ENCODE measurements at regions not wholly inside any gene's neighbourhood (a gene's known extent, or its start where the extent isn't known, plus 50 kb on each side); places are given as distances from the start of the nearest gene placed in this dataset.

DNA sequence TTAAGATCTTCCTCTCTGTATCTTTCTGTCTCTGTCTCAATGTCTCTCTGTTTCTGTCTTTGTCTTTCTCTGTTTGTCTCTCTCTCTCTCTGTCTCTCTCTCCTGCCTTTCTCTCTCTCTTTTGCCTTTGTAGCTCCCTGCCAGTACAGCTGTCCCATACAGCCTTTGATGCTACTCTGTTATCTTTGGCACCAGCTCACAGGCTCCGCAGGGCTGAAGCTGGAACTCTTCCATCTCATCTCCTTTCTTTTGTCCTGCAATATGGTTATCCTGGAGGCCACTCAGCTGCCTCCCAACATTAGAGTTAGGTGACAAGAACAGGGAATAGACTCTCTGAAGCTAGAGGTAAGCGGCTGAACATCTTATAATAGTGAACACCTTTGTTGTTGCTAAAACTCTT, 354.3 kb upstream of the NEGR1 start:
- no peak for DNase-seq (ENCODE audit: low read depth, low spot score)
- no peaks in the 10 kb centered on the region for H3K36me3 ChIP-seq (ENCODE audit: insufficient read depth, insufficient read length, low read length)
- TF ChIP-seq ZNF274 (IDR thresholded peaks at IDR 0.05; ENCODE audit: low read depth, low read length), result no peak
- TF ChIP-seq SUZ12 (IDR thresholded peaks at IDR 0.05; ENCODE audit: extremely low read depth, insufficient read depth, insufficient read length), result no peak
- TF ChIP-seq YY1 (IDR thresholded peaks at IDR 0.05; ENCODE audit: insufficient read depth, insufficient read length), result no peak
- H3K4me1 ChIP-seq (ENCODE audit: insufficient read depth, insufficient read length), result no peaks in the 10 kb centered on the region
- H3K9me3 ChIP-seq (ENCODE audit: insufficient read depth, low read length), result no peaks in the 10 kb centered on the region
- no peaks in the 10 kb centered on the region for H3K27me3 ChIP-seq (ENCODE audit: insufficient read depth, insufficient read length)
- no peak overlapping the region for H3K9ac ChIP-seq (ENCODE audit: insufficient read length, low read depth)
- H3K4me3 ChIP-seq (ENCODE audit: insufficient read length, low read depth), result no peak overlapping the region

DNA sequence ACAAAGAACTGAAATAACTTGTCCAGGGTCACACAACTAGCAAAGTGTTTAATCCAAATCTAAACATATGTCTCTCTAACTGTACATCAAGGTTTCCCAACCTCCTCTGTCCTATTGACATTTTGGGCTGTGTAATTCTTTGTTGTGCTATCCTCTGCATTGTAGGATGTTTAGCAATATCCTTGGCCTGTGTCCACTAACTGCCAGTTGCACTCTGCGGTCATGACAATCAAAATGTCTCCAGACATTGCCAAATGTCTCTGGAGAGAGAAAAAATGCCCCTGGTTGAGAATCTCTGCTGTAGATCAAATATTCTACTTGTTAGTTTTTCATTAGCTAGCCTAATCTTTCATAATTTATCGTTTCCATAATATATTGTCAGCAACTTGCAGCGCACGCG, 353.4 kb upstream of the NEGR1 start:
- TF ChIP-seq ZNF274 (IDR thresholded peaks at IDR 0.05; ENCODE audit: low read depth, low read length), result no peak
- no peak for TF ChIP-seq YY1 (IDR thresholded peaks at IDR 0.05; ENCODE audit: insufficient read depth, insufficient read length)
- no peak for TF ChIP-seq SUZ12 (IDR thresholded peaks at IDR 0.05; ENCODE audit: extremely low read depth, insufficient read depth, insufficient read length)
- DNase-seq (ENCODE audit: low read depth, low spot score), result no peak
- Histone ChIP-seq H3K4me1 (ENCODE audit: insufficient read depth, insufficient read length) (no peaks in the 10 kb centered on the region), H3K9me3 (ENCODE audit: insufficient read depth, low read length) (no peaks in the 10 kb centered on the region), H3K36me3 (ENCODE audit: insufficient read depth, insufficient read length, low read length) (no peaks in the 10 kb centered on the region), H3K4me3 (ENCODE audit: insufficient read length, low read depth) (no peak overlapping the region), H3K9ac (ENCODE audit: insufficient read length, low read depth) (no peak overlapping the region), H3K27me3 (ENCODE audit: insufficient read depth, insufficient read length) (no peaks in the 10 kb centered on the region)

DNA sequence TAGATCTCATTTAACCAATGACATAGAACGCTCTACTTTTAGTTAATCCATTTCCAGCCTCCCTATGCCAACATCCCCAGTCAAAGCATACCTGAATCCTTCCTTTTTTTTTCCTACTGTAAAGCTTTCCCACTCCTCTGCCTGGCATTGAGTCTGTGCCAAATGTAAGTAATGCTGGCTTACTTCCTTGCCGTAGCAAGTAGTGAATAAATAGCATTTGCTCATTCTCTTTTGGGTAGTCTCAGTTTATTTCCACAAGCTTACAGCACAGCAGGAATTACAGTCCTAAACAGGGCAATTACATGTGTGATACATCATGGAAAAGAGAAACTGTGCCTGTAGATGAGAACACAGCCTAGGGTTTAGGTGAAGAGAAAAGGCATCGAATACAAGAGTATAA, 352.6 kb upstream of the NEGR1 start:
- H3K4me1 ChIP-seq (ENCODE audit: insufficient read depth, insufficient read length), result no peaks in the 10 kb centered on the region
- H3K9me3 ChIP-seq (ENCODE audit: insufficient read depth, low read length), result no peaks in the 10 kb centered on the region
- H3K4me3 ChIP-seq (ENCODE audit: insufficient read length, low read depth), result no peak overlapping the region
- no peak for DNase-seq (ENCODE audit: low read depth, low spot score)
- no peaks in the 10 kb centered on the region for H3K27me3 ChIP-seq (ENCODE audit: insufficient read depth, insufficient read length)
- H3K36me3 ChIP-seq (ENCODE audit: insufficient read depth, insufficient read length, low read length), result no peaks in the 10 kb centered on the region
- H3K9ac ChIP-seq (ENCODE audit: insufficient read length, low read depth), result no peak overlapping the region
- TF ChIP-seq YY1 (IDR thresholded peaks at IDR 0.05; ENCODE audit: insufficient read depth, insufficient read length) (no peak), ZNF274 (IDR thresholded peaks at IDR 0.05; ENCODE audit: low read depth, low read length) (no peak), SUZ12 (IDR thresholded peaks at IDR 0.05; ENCODE audit: extremely low read depth, insufficient read depth, insufficient read length) (no peak)

DNA sequence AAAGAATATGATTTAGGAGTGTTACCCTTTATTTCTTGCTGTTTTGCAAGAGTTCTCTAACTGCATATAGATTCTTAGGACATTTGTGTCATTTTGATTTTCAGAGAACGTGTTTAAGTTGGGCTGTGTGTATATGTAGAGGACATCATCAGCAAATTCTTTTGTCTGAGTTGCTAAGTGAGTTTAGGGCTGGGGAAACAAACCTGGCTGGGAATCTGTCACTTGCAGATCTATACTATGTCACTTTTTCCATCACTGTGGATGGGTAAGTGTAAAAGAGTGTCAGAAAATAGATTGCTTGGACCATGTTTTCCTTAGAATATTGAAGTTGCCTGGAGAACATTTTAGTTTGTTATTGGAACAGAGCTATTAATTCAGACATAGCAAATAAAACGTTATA, 349.1 kb upstream of the NEGR1 start:
- no peaks in the 10 kb centered on the region for H3K27me3 ChIP-seq (ENCODE audit: insufficient read depth, insufficient read length)
- H3K36me3 ChIP-seq (ENCODE audit: insufficient read depth, insufficient read length, low read length), result no peaks in the 10 kb centered on the region
- no peak for DNase-seq (ENCODE audit: low read depth, low spot score)
- H3K9me3 ChIP-seq (ENCODE audit: insufficient read depth, low read length), result no peaks in the 10 kb centered on the region
- no peak overlapping the region for H3K4me3 ChIP-seq (ENCODE audit: insufficient read length, low read depth)
- TF ChIP-seq ZNF274 (IDR thresholded peaks at IDR 0.05; ENCODE audit: low read depth, low read length) (no peak), YY1 (IDR thresholded peaks at IDR 0.05; ENCODE audit: insufficient read depth, insufficient read length) (no peak), SUZ12 (IDR thresholded peaks at IDR 0.05; ENCODE audit: extremely low read depth, insufficient read depth, insufficient read length) (no peak)
- H3K4me1 ChIP-seq (ENCODE audit: insufficient read depth, insufficient read length), result no peaks in the 10 kb centered on the region
- no peak overlapping the region for H3K9ac ChIP-seq (ENCODE audit: insufficient read length, low read depth)

DNA sequence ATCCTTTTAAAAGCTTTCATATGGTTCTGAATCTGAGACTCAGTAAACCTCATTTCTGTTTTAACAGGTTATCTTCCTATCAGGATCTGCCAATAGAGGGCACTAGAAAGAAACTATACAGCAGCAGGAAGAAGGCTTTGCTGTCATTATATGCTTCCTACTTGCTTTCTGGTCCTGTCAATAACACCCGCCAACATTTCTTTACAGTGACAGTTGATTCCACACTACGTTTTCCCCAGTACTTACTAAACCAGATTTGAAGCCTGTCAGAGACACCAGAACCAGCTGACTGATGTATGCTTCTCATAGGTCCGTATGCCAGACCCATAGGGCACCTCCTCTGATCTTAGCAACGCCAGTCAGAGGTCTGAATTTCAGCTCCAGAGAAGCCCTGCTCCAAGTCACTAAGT, 341.0 kb upstream of the NEGR1 start:
- H3K4me3 ChIP-seq (ENCODE audit: insufficient read length, low read depth), result no peak overlapping the region
- TF ChIP-seq YY1 (IDR thresholded peaks at IDR 0.05; ENCODE audit: insufficient read depth, insufficient read length) (no peak), ZNF274 (IDR thresholded peaks at IDR 0.05; ENCODE audit: low read depth, low read length) (no peak), SUZ12 (IDR thresholded peaks at IDR 0.05; ENCODE audit: extremely low read depth, insufficient read depth, insufficient read length) (no peak)
- H3K9me3 ChIP-seq (ENCODE audit: insufficient read depth, low read length), result no peaks in the 10 kb centered on the region
- H3K9ac ChIP-seq (ENCODE audit: insufficient read length, low read depth), result no peak overlapping the region
- peak; percentile 38 for DNase-seq (ENCODE audit: low read depth, low spot score)
- H3K4me1 ChIP-seq (ENCODE audit: insufficient read depth, insufficient read length), result no peaks in the 10 kb centered on the region
- H3K36me3 ChIP-seq (ENCODE audit: insufficient read depth, insufficient read length, low read length), result no peaks in the 10 kb centered on the region
- H3K27me3 ChIP-seq (ENCODE audit: insufficient read depth, insufficient read length), result no peaks in the 10 kb centered on the region

DNA sequence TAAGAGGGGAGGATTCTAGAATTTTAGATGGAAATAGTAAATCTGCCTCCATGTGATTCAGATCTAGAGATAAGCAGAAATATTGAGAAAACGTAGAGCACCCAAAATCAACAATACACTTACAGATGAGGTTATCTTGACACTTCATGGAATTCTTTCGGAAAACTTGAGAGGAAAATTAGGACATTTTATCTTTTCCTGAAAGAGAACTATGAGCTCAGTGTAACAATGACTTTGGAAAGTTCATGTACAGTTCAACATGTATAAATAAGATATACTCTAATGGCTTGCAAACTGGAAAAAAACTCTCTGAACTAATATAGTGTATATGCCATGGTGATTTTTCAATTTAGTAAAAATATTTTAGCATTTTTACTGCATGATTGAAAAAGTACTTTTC, 338.1 kb upstream of the NEGR1 start:
- Histone ChIP-seq H3K27me3 (ENCODE audit: insufficient read depth, insufficient read length) (no peaks in the 10 kb centered on the region), H3K36me3 (ENCODE audit: insufficient read depth, insufficient read length, low read length) (no peaks in the 10 kb centered on the region), H3K4me1 (ENCODE audit: insufficient read depth, insufficient read length) (no peaks in the 10 kb centered on the region), H3K9me3 (ENCODE audit: insufficient read depth, low read length) (no peaks in the 10 kb centered on the region), H3K4me3 (ENCODE audit: insufficient read length, low read depth) (no peak overlapping the region), H3K9ac (ENCODE audit: insufficient read length, low read depth) (no peak overlapping the region)
- TF ChIP-seq YY1 (IDR thresholded peaks at IDR 0.05; ENCODE audit: insufficient read depth, insufficient read length), result no peak
- no peak for TF ChIP-seq ZNF274 (IDR thresholded peaks at IDR 0.05; ENCODE audit: low read depth, low read length)
- TF ChIP-seq SUZ12 (IDR thresholded peaks at IDR 0.05; ENCODE audit: extremely low read depth, insufficient read depth, insufficient read length), result no peak
- DNase-seq (ENCODE audit: low read depth, low spot score), result no peak

DNA sequence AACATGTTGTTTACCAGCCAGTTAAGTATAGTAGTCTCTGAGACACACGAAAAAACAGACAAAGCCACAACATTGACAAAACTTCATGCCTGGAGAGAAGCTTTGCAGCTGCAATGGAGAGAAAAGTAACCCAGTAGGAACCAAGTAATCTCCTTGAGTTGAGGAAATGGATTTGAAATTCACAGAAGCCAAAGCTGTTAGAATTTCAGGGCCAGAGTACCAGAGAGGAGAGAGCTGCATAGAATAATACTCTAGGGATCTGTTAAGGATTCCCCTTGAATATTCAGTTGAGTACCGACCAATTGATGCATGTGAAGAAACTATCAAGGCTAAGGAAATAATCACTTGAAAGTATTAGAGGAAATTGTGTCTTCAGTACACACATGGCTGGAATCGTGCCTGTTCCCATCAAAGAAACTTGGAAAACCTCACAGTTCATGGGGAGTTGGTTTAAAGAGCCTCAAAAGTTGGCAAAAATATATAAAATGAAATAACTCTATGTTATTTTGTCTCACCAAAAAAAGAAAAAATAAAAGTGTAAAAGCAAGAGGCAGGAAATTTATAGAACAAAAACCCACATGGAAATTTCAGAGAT, 324.0 kb upstream of the NEGR1 start:
- Histone ChIP-seq H3K9me3 (ENCODE audit: insufficient read depth, low read length) (no peaks in the 10 kb centered on the region), H3K9ac (ENCODE audit: insufficient read length, low read depth) (no peak overlapping the region), H3K36me3 (ENCODE audit: insufficient read depth, insufficient read length, low read length) (no peaks in the 10 kb centered on the region), H3K27me3 (ENCODE audit: insufficient read depth, insufficient read length) (no peaks in the 10 kb centered on the region), H3K4me1 (ENCODE audit: insufficient read depth, insufficient read length) (no peaks in the 10 kb centered on the region), H3K4me3 (ENCODE audit: insufficient read length, low read depth) (no peak overlapping the region)
- peak; percentile 15 for DNase-seq (ENCODE audit: low read depth, low spot score)
- TF ChIP-seq YY1 (IDR thresholded peaks at IDR 0.05; ENCODE audit: insufficient read depth, insufficient read length), result no peak
- TF ChIP-seq ZNF274 (IDR thresholded peaks at IDR 0.05; ENCODE audit: low read depth, low read length), result no peak
- TF ChIP-seq SUZ12 (IDR thresholded peaks at IDR 0.05; ENCODE audit: extremely low read depth, insufficient read depth, insufficient read length), result no peak

Data from NT2/D1 (cell line).